Umbilical cord (tissue), 1 donor: ENCODE measurements at regions not wholly inside any gene's neighbourhood (a gene's known extent, or its start where the extent isn't known, plus 50 kb on each side); places are given as distances from the start of the nearest gene placed in this dataset.
A peak's percentile ranks its signal among the peaks of the same experiment; 100 is the strongest.

Experiments
- DNase-seq: peaks from one replicate; pipeline ENCODE4 v3.0.0-alpha.2; 2015; ENCODE audit warnings: low spot score

- no peak for DNase-seq
Measured at GRCh38 chr4:33551244-33551643, 2693.1 kb downstream of the ARAP2 start.

GRCh38 chr4:33561259-33561658, 2683.1 kb downstream of the ARAP2 start:
- DNase-seq = no peak

- no peak for DNase-seq
Measured at GRCh38 chr4:33566649-33567048, 2677.7 kb downstream of the ARAP2 start.

- no peak for DNase-seq
Measured at GRCh38 chr4:33577791-33578190, 2666.5 kb downstream of the ARAP2 start.

- DNase-seq = no peak
Measured at GRCh38 chr4:33579951-33580350, 2664.4 kb downstream of the ARAP2 start.

GRCh38 chr4:33592701-33593100, 2651.6 kb downstream of the ARAP2 start:
- no peak for DNase-seq

- DNase-seq = no peak
Measured at GRCh38 chr4:33606951-33607350, 2637.4 kb downstream of the ARAP2 start.

- DNase-seq = no peak
Measured at GRCh38 chr4:33616121-33616520, 2628.2 kb downstream of the ARAP2 start.

- no peak for DNase-seq
Measured at GRCh38 chr4:33625748-33626147, 2618.6 kb downstream of the ARAP2 start.

GRCh38 chr4:33626221-33626620, 2618.1 kb downstream of the ARAP2 start:
- DNase-seq = no peak

GRCh38 chr4:33628296-33628695, 2616.0 kb downstream of the ARAP2 start:
- DNase-seq = no peak

GRCh38 chr4:33649015-33649414, 2595.3 kb downstream of the ARAP2 start:
- DNase-seq = peak; percentile 26

- no peak for DNase-seq
Measured at GRCh38 chr4:33649471-33649870, 2594.8 kb downstream of the ARAP2 start.

GRCh38 chr4:33650036-33650435, 2594.3 kb downstream of the ARAP2 start:
- DNase-seq = no peak

- no peak for DNase-seq
Measured at GRCh38 chr4:33658971-33659370, 2585.3 kb downstream of the ARAP2 start.

- no peak for DNase-seq
Measured at GRCh38 chr4:33661636-33662035, 2582.7 kb downstream of the ARAP2 start.

- no peak for DNase-seq
Measured at GRCh38 chr4:33685939-33686338, 2558.4 kb downstream of the ARAP2 start.

- DNase-seq = peak; percentile 15
Measured at GRCh38 chr4:33696041-33696440, 2548.3 kb downstream of the ARAP2 start.

- DNase-seq = no peak
Measured at GRCh38 chr4:33696586-33696985, 2547.7 kb downstream of the ARAP2 start.

- no peak for DNase-seq
Measured at GRCh38 chr4:33709247-33709646, 2535.1 kb downstream of the ARAP2 start.

- no peak for DNase-seq
Measured at GRCh38 chr4:33711826-33712225, 2532.5 kb downstream of the ARAP2 start.

GRCh38 chr4:33714971-33715370, 2529.3 kb downstream of the ARAP2 start:
- no peak for DNase-seq

GRCh38 chr4:33715841-33716395, 2528.4 kb downstream of the ARAP2 start:
- no peak for DNase-seq

- DNase-seq = peak; percentile 30
Measured at GRCh38 chr4:33722254-33722653, 2522.1 kb downstream of the ARAP2 start.
